GM21515 (cell line): ENCODE measurements at regions not wholly inside any gene's neighbourhood (a gene's known extent, or its start where the extent isn't known, plus 50 kb on each side); places are given as distances from the start of the nearest gene placed in this dataset.

Experiments used
- ATAC-seq: cut with Tn5 transposase; IDR thresholded peaks from one replicate; pipeline ENCODE4 v1.9.1; 2021; ENCODE audit not compliant: unreplicated experiment

- no peak for ATAC-seq
These were observed 432.3 kb upstream of the ARRDC4 start for GRCh38 chr15:97528238-97528637.

- no peak for ATAC-seq
These were observed 414.7 kb upstream of the ARRDC4 start for GRCh38 chr15:97545799-97546198.

GRCh38 chr15:97547381-97547780 lies 413.1 kb upstream of the ARRDC4 start:
- ATAC-seq = no peak

DNA sequence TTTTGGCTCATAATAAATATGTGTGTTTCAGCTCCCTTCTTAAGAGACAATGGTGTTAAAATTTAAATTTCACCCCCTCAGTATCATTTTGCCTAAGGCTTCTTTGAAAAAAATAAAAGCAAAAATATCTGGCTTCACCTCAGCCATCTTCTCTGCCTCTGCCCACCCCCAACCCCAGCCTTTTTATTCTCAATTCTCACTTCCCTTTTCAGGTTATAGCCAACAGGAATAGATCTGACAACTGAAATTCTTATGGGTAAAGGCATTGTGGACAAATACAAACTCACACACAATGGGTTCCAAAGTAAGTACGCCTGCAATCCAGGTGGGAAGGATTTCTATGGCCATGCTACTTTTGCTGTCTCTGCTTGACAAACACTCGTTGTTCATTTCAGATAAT lies 399.0 kb upstream of the ARRDC4 start:
- ATAC-seq = no peak

- ATAC-seq = no peak
These were observed 397.0 kb upstream of the ARRDC4 start for GRCh38 chr15:97563516-97563915.

DNA sequence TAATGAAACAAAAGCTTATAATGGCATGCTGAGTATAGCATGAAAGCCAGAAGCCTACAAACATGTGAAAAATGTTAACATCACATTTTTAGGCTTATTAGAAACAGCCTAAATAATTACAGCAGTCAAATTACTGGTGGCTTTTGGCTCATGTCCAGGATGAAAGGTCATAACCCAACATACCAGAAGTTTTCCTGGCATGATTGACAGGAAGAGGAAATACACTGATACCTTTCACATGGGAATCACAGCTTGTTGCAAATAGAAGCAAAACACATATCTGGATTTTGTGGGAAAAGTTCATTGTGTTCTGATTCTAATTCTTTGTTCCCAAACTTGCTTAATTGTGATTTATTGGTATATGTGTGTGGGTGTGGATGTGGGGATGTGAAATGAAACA lies 393.5 kb upstream of the ARRDC4 start:
- no peak for ATAC-seq

- no peak for ATAC-seq
These were observed 393.1 kb upstream of the ARRDC4 start for GRCh38 chr15:97567411-97567810.

- no peak for ATAC-seq
These were observed 383.4 kb upstream of the ARRDC4 start for GRCh38 chr15:97576929-97577645.

GRCh38 chr15:97585408-97585807 lies 375.1 kb upstream of the ARRDC4 start:
- no peak for ATAC-seq

GRCh38 chr15:97592778-97593177 lies 367.7 kb upstream of the ARRDC4 start:
- no peak for ATAC-seq

DNA sequence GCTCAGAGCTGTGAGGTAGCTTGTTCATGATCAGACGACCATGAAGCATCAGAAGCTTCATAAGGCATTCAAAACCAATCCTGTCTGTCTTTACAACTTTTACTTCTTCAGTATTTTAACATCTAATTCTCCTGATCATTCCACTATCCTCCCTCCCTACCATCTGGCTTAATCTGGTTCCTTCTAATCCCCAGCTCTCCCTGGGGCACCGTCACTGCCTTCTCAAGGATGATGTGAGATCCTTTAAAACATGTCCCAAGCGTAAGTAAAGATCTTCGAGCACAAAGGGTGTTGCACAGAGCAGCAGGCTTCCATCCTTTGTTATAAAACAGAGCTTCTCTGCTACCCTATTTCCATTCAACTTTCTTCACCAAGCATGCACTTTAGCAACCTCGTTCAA lies 362.7 kb upstream of the ARRDC4 start:
- no peak for ATAC-seq

GRCh38 chr15:97598353-97598798 lies 362.1 kb upstream of the ARRDC4 start:
- ATAC-seq = no peak

DNA sequence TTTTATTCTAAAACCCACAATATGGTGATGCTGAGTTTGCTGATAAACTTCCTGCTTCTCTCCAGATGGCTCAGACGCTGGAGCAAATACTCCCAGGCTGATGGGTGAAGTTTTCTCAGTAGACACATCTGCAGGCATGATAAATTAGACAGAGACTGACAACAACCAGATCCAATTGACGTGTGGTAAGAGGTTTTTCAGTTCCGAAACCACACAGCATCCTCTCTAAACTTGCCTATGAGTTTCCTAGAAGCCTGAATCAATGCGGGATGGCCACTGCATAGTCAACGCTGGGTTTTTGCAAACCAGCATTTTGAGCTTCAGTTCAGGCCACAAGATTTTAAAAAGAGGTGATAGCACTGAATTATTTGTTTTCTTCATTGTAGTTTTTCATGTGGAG lies 360.3 kb upstream of the ARRDC4 start:
- ATAC-seq = no peak

DNA sequence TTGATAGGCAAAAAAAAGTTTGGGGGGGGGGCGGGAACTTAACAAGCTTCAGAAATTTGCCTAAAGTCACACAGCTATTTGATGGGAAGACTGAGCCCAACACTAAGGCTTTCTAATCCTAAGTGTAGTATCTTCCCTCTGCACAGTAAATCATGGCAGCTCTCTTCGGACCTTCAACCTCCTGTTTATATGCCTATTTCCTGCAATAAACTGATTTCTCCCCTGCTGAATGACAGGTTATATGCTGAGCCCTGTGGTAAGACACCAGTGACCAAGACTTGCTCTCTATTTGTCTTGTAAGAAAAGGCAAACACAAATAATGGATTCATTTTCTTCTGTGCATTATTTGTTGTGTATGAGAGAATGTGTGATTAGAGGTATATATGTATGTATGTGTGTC lies 355.8 kb upstream of the ARRDC4 start:
- ATAC-seq = no peak

DNA sequence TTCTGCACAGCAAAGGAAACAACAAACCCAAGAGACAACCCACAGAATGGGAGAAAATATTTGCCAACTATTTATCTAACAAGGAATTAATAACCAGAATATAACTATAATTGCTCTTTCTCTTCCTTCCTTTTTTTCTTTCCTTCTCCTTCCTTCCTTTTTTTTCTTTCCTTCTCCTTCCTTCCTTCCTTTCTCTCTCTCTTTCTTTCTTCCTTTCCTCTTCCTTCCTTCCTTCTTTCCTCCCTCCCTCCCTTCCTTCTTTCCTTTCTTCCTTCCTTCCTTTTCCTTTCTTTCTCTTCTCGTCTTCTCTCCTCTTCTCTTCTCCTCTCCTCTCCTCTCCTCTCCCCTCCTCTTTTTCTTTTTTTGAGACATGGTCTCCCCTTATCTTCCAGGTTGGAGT lies 345.4 kb upstream of the ARRDC4 start:
- ATAC-seq = no peak

DNA sequence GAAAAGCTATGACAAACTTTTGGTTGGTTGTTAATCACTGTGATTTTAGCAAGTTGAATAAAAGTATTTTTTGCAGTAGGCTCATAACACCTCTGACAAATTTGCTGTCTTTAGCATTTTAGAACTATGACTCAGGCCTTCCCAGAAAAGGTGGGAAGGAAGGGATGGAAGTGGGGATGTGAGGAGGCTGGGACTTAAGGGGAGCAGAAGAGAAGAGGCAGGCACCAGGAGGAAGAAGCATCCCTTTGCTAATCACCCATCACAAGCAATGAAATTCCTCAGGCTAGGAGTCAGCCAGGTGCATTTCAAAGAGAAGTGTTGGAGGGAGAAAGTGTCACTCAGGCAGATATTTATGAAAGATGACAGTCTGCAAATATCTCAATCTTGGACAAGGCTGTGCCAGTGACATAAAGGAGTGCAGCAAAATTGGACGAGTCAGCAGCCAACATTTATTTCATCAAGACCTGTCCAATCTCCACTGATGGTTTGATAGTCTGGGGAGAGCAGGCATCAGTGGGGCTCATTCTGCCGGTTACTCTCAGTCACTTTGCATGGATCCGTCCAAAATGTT lies 337.3 kb upstream of the ARRDC4 start:
- no peak for ATAC-seq

- no peak for ATAC-seq
These were observed 332.9 kb upstream of the ARRDC4 start for GRCh38 chr15:97627634-97628033.

GRCh38 chr15:97645758-97646157 lies 314.7 kb upstream of the ARRDC4 start:
- no peak for ATAC-seq

GRCh38 chr15:97648728-97649127 lies 311.8 kb upstream of the ARRDC4 start:
- ATAC-seq = no peak

- no peak for ATAC-seq
These were observed 308.5 kb upstream of the ARRDC4 start for GRCh38 chr15:97652041-97652440.

- no peak for ATAC-seq
These were observed 307.8 kb upstream of the ARRDC4 start for GRCh38 chr15:97652700-97653167.

- ATAC-seq = no peak
These were observed 306.6 kb upstream of the ARRDC4 start for GRCh38 chr15:97653896-97654295.
